Stimulated activated CD8-positive, alpha-beta memory T cell treated with anti-CD3 and anti-CD28 coated beads, Interleukin-7, amount 100 ng/mL, for 4 hours (primary cell): ENCODE measurements at regions not wholly inside any gene's neighbourhood (a gene's known extent, or its start where the extent isn't known, plus 50 kb on each side); places are given as distances from the start of the nearest gene placed in this dataset.
"Not testable (repeated sequence)": the region's sequence is repeated elsewhere in the genome, so short reads cannot be mapped to it uniquely, and the experiment has no call there.

Experiments
- DNase-seq, 2 donors: peaks; one replicate each; pipeline ENCODE4 v3.0.0-alpha.2; 2020; ENCODE audit warnings: low read depth in 2 of 2

- DNase-seq, result no peak
Measured at GRCh38 chr10:30560326-30560725, 69.2 kb downstream of the LYZL2 start.

- DNase-seq, result no peak
Measured at GRCh38 chr10:30559180-30559579, 70.4 kb downstream of the LYZL2 start.

GRCh38 chr10:30558411-30558810 lies 71.1 kb downstream of the LYZL2 start:
- no peak for DNase-seq

- no peak for DNase-seq
Measured at GRCh38 chr10:30557884-30558283, 71.7 kb downstream of the LYZL2 start.

GRCh38 chr10:30556189-30556588 lies 73.4 kb downstream of the LYZL2 start:
- no peak for DNase-seq

- DNase-seq, result no peak
Measured at GRCh38 chr10:30555465-30555864, 74.1 kb downstream of the LYZL2 start.

- no peak for DNase-seq
Measured at GRCh38 chr10:30554440-30554825, 75.1 kb downstream of the LYZL2 start.

- DNase-seq, result no peak
Measured at GRCh38 chr10:30553626-30554439, 75.7 kb downstream of the LYZL2 start.

GRCh38 chr10:30553018-30553625 lies 76.4 kb downstream of the LYZL2 start:
- DNase-seq, result no peak

GRCh38 chr10:30550967-30551815 lies 78.4 kb downstream of the LYZL2 start:
- DNase-seq, result no peak

GRCh38 chr10:30549134-30549687 lies 80.3 kb downstream of the LYZL2 start:
- DNase-seq, result not testable (repeated sequence)

- DNase-seq, result no peak
Measured at GRCh38 chr10:30546511-30546910, 83.0 kb downstream of the LYZL2 start.

GRCh38 chr10:30542895-30543288 lies 86.7 kb downstream of the LYZL2 start:
- DNase-seq, result no peak

GRCh38 chr10:30542001-30542894 lies 87.3 kb downstream of the LYZL2 start:
- DNase-seq, result no peak

GRCh38 chr10:30540276-30540675 lies 89.3 kb downstream of the LYZL2 start:
- DNase-seq, result no peak

GRCh38 chr10:30538086-30538485 lies 91.5 kb downstream of the LYZL2 start:
- no peak for DNase-seq

GRCh38 chr10:30537586-30537985 lies 92.0 kb downstream of the LYZL2 start:
- no peak for DNase-seq

GRCh38 chr10:30537158-30537557 lies 92.4 kb downstream of the LYZL2 start:
- not testable (repeated sequence) for DNase-seq

GRCh38 chr10:30536578-30536977 lies 93.0 kb downstream of the LYZL2 start:
- DNase-seq, result no peak

GRCh38 chr10:30535677-30536076 lies 93.9 kb downstream of the LYZL2 start:
- DNase-seq, result no peak

- DNase-seq, result peak; percentile 42 to 63
Measured at GRCh38 chr10:30534465-30535144, 94.9 kb downstream of the LYZL2 start.
